ENCODE measurements at regions not wholly inside any gene's neighbourhood (a gene's known extent, or its start where the extent isn't known, plus 50 kb on each side); places are given as distances from the start of the nearest gene placed in this dataset.
"Not testable (repeated sequence)": the region's sequence is repeated elsewhere in the genome, so short reads cannot be mapped to it uniquely, and the experiment has no call there.

DNA sequence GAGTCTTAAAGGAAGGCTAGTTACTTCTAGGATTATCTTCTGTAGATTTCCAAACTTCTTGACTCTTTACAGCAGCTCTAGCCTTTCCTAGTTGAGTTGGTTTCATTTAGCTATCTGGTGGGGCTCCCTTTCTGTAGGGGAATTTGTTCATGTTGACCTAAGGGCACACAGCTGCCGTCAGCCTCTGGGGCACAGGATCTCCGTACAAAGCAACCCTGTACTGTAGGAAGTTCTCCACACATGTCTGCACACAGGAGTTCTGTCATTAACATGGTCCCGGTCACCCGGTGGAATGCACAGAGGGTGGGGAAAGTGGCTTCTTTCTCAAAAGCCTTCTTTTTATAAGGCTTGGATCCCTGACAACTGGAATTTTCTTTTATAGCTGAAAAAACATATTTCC lies 88.7 kb upstream of the TNIK start:
- DNase-seq (ENCODE audit: low read depth) = peak; percentile 32

DNA sequence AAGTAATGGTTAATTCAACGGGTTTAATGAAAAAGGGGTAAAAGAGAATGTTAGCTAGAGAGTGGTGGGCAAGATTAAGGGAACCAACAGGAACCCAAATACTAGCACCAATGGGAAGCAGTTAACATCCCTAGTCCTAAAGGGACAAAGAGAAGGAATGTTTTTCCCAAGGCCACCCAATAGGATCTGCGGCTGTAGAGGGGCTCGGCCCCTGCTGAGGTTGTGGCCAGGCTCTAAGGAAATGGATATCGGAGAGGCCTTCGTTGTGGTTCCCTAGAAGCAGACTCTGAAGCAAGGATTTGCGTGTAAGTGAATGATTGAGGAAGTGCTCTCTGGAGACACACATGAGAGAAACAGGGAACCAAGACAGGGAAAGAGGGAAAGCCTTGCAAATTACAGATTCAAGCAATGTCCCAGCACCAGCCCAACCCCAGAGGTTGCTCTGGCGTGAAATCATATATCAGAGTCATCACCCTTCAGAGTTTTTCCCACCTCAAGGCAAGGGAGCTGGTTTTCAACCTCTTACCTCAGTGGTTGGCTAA lies 83.6 kb upstream of the TNIK start:
- DNase-seq (ENCODE audit: low read depth) = no peak

- no peak for DNase-seq (ENCODE audit: low read depth)
These were observed 82.8 kb upstream of the TNIK start for GRCh38 chr3:171542976-171543375.

DNA sequence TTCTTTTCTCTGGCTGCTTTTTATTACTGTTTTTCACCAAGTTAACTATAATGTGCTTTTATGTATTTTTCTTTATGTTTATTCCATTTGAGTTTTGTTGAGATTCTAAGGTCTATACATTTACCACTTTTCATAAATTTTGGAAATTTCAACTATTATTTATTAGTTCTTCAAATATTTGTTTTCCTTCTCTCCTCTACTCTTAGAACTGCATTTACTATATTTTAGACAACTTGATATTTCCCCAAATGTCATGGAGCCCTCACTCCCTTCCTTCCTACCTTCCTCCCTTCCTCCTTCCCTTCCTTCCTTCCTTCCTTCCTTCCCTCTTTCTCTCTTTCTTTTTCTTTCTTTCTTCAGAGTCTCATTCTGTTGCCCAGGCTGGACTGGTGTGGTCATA lies 81.4 kb upstream of the TNIK start:
- DNase-seq (ENCODE audit: low read depth) = no peak

GRCh38 chr3:171541181-171541580 lies 81.0 kb upstream of the TNIK start:
- no peak for DNase-seq (ENCODE audit: low read depth)

- DNase-seq (ENCODE audit: low read depth) = no peak
These were observed 75.6 kb upstream of the TNIK start for GRCh38 chr3:171535799-171536198.

GRCh38 chr3:171535133-171535532 lies 74.9 kb upstream of the TNIK start:
- DNase-seq (ENCODE audit: low read depth) = no peak

GRCh38 chr3:171533702-171534101 lies 73.5 kb upstream of the TNIK start:
- no peak for DNase-seq (ENCODE audit: low read depth)

DNA sequence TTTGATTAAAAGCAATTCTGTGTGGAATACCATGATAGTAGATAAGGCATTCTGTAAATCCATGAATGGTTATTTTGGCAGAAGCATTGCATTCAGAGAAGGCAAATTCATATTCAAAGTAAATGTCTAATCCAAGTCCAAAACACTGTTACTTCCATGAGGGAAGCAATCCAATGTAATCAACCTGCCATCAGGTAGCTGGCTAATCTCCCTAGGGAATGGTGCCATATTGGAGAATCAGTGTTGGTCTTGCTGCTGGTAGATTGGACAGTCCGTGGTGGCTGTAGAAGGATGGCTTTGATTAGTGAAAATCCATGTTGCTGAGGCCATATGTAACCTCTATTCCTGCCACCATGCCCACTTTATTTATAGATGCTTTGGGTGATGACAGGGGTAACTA lies 72.1 kb upstream of the TNIK start:
- no peak for DNase-seq (ENCODE audit: low read depth)

DNA sequence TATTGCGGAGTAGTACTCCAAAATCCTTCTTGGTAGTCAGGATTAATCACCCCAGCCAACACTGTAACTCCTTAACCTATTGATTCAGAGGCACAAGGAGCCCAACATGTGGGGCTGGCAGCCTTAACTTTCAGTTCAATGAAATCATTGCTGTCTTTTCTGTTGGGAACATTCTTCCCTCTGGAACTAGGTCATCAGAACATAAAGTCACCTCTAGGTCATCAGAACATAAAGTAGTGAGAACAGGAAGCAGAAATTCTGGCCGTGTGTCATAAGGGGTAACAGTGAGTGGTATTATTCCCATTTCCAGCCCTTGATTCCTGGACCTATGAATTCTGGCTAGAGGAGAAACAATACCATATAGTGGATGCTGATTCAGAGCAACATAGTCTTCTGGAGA lies 71.5 kb upstream of the TNIK start:
- no peak for DNase-seq (ENCODE audit: low read depth)

- DNase-seq (ENCODE audit: low read depth) = peak; percentile 28
These were observed 67.9 kb upstream of the TNIK start for GRCh38 chr3:171528102-171528501.

DNA sequence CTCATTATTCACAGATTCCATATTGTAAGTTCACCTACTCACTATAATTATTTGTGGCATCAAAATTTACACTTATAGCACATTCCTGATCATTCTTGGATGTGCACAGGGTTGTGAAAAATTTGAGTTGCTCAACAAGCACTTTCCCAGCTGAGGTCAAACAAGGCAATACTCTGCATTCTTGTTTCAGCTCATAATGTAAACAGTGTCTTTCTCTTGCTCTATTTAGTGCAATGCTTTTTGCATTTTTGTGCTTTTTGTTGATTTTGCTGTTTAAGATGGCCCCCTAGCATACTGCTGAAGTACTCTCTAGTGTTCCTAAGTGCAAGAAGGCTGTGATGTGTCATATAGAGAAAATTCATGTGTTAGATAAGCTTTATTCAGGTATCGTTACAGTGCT lies 66.7 kb upstream of the TNIK start:
- DNase-seq (ENCODE audit: low read depth) = no peak

GRCh38 chr3:171526146-171526545 lies 65.9 kb upstream of the TNIK start:
- DNase-seq (ENCODE audit: low read depth) = no peak

DNA sequence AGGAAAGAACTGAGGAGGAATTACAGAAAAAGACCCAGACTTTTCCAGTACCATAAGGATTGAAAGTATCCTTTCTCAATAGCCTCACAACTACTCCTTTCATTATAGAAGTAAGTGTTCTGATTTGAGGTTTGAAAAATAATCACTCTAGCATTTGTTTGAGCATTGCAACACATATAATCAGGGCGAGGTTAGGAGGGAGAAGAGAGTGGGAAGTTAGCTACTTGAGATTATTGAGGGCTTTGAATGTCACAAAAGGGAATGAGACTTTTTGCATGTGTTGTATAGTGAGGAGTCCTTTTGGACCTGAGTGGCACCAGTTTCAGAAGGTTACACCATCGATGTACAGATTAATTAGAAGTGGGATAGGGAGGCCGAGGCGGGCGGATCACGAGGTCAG lies 65.2 kb upstream of the TNIK start:
- DNase-seq (ENCODE audit: low read depth) = no peak

- DNase-seq (ENCODE audit: low read depth) = no peak
These were observed 64.7 kb upstream of the TNIK start for GRCh38 chr3:171524921-171525310.

GRCh38 chr3:171522651-171523050 lies 62.4 kb upstream of the TNIK start:
- no peak for DNase-seq (ENCODE audit: low read depth)

DNA sequence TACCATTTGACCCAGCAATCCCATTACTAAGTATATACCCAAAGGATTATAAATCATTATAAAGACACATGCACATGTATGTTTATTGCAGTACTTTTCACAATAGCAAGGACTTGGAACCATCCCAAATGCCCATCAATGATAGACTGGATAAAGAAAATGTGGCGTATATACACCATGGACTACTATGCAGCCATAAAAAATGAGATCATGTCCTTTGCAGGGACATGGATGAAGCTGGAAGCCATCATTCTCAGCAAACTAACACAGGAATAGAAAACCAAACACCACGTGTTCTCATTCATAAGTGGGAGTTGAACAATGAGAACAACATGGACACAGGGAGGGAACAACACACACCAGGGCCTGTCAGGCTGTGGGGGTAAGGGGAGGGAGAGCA lies 59.2 kb upstream of the TNIK start:
- not testable (repeated sequence) for DNase-seq (ENCODE audit: low read depth)

- DNase-seq (ENCODE audit: low read depth) = no peak
These were observed 56.6 kb upstream of the TNIK start for GRCh38 chr3:171516765-171517164.

DNA sequence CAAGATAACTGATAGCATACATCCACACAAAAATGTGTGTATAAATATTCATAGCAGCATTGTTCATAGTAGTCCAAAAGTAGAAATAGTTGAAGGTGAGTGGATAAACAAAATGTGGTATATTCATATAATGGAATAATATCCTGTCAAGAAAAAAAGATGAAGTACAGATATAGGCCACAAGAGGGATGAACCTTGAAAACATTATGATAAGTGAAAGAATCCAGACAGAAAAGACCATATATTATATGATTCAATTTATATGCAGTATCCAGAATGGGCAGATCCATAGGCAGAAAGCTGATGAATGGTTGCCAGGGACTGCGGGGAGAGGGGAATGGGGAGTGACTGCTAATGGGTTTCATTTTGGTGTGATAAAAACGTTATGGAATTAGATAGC lies 54.3 kb upstream of the TNIK start:
- no peak for DNase-seq (ENCODE audit: low read depth)

- no peak for DNase-seq (ENCODE audit: low read depth)
These were observed 51.2 kb upstream of the TNIK start for GRCh38 chr3:171511450-171511849.
